NCI-H226 (cell line): ENCODE measurements at regions not wholly inside any gene's neighbourhood (a gene's known extent, or its start where the extent isn't known, plus 50 kb on each side); places are given as distances from the start of the nearest gene placed in this dataset.

Experiments used
- DNase-seq: peaks from one replicate; pipeline ENCODE4 v3.0.0-alpha.2; 2015

DNA sequence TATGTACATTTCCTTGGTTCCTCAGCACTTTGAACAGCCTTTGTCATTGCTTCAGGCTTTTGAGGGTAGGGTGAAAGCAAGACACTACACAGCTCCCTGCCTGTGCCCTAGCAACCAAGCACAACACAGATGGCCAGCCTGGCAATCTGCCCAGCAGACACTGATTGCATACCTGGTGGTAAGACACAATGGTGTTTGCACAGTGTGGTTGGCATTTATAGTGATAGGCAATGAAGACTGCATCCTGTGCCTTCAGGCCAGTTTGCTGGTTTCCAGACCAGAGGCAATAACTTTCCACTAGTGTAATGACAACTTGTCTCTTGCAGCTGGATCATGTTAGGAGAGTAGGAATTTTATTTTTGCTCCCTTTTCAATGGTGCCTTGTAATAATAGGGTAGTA, 144.5 kb upstream of the TNC start:
- DNase-seq = peak; percentile 99

DNA sequence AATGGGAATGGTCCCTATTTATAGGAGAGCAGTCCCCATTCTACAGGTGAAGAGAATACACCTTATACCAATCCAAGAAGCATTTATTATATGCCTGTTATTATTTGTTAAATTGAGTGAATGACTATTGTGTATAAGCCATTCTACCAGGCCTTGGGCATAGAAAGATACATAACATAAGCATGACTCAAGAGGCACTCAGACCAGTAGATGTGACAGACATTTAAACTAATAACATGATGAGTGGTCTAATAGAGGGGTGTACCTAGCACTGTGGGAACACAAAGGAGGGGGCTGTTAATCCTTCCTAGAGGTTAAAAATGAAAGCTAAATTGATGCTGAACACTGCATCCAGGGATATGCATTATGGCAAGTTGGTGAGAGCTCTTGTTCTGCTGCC, 145.0 kb upstream of the TNC start:
- peak; percentile 29 for DNase-seq

DNA sequence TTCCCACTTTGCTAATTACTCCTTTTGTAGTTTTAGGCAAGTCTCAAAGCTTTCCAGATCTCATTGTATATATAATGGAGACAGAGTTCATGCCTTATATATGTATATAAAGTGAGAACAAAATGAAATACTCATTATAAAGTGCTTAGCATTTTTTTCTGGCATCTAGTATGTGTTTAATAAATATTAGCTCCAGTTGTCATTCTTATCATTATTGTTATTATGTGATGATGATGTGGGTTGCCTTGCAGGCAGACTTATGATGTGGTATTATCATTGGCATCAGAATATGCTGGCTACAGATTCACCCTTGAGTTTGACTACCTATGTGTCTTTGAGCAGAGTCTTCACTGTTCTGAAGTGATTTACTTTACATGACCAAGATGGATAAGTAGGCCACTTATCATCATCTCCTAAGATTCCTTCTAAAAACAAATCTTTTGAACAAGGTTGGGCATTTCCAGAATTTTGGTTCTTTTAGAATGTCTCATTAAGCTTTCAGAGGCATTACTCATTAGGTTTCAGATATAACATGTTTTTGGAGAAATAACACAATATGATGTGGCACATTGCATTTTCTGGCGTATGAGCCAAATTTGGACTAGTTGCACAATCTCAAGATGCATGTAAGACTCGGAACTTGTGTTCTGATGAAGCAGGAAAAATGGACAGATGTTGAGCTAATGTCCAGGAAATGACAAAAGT, 145.6 kb upstream of the TNC start:
- peak; percentile 20 for DNase-seq

DNA sequence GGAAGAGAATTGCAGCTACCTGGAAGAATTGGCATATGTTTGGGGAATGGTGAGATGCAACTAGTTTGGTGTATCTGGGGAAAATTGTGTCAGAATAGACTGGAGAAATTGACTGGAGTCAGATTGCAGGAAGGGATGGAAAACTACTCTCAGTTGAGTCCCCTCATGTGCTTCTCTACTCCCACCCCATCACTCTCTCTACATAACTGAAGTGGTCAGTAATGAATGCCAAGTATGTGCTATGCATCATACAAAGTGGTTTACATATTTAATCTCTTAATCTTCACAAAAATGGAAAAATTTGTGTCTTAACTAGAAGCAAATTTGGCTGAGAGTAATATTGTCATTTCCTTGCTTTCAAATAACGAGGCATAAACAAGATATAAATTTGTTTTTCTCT, 146.4 kb upstream of the TNC start:
- peak; percentile 59 for DNase-seq

DNA sequence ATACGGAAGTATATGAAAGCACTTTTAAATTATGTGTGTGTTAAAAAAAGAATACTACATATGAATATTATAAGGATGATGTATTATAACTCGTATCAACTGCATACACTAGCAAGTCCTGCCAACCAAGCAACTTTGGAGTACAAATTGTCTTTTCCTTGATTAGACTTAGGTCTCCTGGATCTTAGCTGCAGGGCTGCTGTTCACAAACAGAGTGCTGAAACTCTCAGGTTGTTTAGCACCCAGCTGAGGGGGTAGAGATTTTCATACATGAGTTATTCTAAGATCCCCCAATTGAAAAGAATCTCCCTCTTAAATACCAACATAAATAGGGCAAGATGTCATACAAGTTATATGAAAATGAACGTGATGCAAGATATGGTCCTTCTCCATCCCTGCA, 149.8 kb upstream of the TNC start:
- no peak for DNase-seq

DNA sequence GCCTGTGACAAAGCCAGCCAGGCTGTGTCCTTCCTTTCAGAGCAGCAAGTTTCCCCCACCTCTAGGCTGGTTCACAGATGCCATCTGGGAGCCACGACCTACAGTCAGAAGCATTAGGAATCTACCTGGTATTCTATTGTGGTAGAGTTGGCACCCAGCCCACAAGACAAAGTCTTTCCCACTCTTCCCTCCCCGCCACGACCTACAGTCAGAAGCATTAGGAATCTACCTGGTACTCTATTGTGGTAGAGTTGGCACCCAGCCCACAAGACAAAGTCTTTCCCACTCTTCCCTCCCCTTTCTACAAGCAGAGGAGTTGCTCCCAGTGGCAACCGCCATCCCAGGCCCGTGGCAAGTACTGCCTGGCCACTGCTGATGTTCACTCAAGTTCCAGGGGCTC, 157.8 kb upstream of the TNC start:
- DNase-seq = no peak

DNA sequence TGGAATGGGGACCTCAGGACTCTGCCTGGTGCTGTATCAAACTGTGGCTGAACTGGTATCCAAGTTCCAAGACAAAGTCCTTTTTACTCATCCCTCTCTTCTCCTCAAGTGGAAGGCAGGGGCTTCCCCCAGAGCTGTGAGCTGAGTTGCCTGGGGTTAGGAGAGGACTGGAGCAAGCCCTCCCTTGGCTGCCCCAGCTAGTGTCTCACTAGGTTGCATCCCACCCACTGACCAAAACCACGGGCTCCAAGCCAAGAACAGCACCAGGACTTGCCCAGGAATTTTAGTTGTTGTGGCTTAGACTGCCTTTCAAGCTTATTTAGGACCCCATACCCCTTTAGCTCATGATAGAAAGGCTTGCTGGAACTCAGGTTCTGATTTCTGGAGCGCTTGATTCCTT, 158.7 kb upstream of the TNC start:
- peak; percentile 18 for DNase-seq

DNA sequence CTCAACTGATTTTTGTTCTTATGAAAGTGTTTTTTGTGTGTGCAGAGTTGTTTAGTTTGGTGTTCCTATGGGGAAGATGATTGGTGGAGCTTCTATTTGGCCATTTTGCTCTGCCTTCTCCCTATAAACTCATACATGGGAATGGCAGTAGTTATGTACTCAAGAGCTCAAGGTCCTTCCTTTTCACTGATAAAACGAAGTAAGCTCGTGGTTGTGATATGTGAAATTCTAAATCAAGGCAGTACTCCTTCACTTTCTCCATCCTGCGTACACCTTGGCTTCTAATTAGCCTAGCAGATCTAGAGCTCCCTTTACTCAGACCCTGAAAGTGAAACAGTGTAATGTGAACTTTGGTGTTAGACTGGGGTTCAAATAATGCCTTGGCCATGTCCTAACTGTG, 159.3 kb upstream of the TNC start:
- no peak for DNase-seq

DNA sequence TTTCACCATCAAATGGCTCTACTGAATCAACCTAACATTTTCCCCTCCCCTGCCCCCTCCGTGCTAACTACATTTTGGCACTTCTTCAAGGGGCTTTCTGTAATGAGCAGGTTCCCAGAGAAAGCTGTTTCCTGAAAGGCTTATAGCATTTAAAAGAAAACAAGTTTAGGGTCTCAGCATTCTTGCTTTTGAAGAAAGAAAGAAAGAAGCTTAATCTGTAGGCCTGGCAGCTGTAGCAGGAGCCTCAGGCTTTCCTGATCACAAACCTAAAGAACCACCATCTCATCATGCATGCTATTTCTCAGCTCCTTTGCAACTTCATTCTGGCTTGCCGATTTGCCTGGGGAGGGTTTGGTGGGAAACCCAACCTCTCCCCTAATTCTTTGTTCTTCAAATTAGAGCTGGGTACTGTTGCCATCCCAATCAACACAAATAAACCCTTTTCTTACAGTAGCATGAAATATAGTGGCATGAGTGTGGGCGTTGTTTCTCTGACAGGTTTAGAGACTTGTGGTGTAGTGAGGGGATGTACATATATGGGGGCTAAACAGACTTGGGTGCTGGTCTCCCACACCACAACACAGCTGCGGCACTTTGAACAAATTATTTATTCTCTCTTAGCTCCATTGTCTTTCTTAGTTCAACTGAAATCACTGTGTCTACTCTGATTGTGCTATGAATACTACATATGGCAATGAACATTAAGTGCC, 160.5 kb upstream of the TNC start:
- no peak for DNase-seq

DNA sequence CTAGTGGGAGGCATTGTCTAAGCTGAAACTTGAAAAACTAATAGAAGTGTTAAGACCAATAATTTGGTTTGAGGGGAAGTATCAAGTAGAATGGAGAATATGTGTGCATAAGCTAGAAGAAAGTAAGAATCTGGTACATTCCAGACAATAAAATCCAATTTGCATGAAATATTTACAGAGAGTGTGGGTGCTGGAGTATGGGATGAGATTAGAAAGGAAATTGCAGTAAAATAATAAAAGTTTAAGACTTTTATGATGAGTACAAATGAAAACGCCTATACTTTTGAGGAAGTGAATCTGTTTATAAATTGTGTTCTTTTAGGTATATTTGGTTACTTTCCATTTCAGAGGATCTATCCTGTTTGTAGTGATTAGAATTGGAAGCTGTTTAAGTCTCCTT, 165.4 kb upstream of the TNC start:
- DNase-seq = no peak

DNA sequence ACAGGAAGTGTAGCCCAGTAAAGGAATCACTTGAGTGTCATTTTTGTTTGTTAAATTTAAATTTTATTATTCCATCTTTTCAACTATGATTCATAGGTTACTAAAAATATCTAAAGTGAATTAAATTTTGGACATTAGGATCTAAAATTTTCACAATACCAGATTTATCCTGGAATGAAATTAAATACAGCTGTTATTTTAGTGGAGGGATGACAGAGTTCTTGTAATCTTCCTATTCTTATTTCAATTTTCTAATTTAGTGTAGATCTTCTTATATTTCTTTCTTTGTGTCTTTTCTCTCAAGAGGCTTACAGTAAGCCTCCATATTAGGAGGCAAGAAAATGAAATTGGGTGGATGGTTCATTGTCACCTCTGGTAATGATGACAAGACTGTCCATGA, 167.9 kb upstream of the TNC start:
- no peak for DNase-seq

DNA sequence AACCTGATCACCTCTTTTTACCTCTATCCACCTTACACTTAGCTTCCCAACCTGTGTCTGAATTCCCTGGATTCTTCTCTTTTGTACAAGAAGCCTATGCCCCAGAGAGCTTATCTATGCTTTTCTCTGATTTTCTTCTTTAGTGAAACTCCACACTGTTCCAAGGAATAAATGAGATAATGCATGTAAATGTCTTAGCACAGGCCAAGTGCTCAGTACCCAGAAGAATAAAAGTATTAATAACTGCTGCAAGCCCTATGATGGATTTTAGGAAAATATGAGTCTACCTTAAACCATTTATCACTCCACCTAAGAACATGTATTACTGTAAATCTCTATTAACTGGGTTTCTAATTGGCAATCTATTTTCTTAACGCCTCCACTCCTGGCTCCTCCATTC, 168.5 kb upstream of the TNC start:
- DNase-seq = no peak

DNA sequence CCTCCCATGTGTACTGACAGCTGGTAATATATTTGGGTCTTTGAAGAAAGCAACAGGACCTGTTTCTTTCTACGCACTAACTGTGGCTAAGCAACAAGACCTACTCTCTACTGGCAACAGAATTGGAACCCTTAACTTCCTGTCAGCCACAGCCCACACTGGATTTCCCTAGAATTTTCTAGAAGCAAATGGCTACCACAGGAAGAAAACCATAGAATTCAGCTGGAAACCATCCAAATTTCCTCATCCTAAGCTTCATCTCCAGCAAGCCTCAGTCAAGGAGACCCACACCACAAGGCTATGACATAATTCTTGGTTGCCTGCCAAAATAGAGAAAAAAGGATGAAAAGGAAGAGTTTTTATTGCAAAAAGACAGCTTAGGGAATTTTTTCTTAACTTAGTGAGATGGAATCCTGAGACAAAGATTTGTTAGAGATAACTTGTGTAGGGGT, 171.8 kb upstream of the TNC start:
- DNase-seq = peak; percentile 90

DNA sequence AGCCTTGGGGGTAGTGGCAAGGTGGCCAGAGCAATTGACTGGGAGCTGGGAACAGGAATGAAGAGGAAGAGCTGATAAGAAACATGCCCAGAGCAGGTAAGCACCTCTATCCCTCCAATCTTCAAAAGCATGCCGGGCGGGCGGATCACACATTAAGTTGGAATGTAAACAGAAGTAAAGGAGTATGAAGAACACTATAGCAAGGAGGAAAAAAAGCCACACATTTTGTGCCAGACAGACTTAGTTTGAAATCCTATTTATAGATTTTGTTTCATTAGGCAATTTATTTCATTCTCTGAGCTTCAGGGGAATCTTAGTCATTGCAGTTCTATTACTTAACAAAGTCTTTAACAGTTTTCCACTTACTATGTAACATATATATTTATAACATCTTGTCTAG, 173.9 kb upstream of the TNC start:
- peak; percentile 76 for DNase-seq

DNA sequence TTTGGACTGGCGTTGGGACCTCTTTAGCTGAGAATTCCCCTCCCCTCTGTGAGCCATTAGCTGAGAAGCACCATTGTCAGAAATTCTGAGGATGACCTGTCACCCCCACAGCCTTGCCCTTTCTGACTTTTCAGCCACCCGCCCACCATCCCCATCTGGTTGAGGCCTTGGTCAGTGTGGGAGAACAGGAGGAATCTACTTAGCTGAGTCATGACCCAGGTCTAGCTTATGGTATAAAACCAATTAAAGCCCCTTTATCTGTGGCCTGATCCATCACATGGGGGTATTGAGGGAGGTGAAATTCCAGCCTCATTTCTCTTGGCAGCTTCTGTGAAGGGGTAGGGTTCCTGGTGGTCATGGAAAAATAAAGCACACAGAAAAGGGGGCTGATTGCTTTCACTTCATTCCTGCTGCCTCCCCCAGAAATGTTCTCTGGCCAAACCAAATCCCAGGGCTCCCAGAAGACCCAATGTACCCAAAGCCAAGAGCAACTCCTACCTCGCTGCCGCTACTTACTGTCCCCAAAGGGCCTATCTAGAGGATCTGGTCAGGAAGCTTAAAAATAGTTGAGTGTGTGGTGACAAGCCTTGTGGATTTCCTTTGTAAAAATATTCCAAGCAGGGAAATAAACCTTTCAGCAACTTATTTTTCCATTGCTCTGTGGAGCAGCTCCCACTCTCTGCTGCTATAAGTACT, 174.8 kb upstream of the TNC start:
- peak; percentile 39 for DNase-seq

DNA sequence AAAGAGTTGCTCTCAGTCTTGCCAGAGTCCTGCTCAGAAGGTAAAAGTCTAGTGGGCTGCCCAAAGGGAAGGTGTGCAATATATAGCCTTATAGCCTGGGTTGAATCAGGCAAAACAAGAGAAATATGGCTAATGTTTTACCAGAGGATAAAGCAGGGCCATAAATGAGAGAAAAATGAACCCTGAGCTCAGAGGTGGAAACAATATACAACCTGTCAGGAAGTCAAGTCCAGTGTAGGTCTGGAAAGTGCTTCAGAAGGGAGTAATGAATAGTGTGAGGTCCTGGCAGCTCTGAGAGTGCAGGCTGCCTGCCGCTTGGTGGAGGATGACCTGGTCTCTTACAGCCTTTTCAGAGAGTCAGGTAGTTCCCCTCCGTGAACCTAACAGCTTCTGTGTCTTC, 177.8 kb upstream of the TNC start:
- no peak for DNase-seq

DNA sequence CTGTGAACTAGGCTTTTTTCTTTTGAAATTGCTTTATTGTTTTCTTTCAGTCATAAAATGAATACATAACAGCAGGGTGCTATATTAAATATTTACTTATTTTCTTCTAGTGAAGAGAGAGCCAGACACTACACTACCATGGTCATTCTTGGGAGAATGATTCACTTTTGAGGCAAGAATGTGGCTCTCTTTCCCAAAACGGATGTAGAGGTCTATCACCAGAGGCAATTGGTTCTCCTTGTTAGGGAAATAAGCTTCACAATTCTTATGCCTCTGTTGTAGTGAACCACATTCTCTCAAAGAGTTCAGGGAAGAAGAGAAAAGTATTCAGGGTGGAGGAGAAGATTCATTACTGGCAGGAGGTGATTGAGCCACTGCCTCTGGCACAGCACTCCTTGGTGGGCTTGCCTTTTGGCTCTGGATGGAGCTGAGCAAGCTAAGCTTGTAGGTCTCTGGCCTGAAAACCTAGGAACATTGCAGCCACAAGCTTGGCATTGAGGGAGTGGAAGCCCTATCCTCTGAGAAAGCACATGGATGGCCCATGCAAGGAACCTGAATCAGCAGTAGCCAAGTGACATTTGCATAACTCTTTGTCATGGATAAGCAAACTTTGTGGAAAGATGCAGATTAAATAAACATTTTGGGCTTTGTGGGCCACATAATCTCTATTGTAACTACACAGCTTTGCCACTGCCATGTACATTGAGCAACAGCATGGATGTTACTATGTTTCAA, 179.0 kb upstream of the TNC start:
- no peak for DNase-seq

DNA sequence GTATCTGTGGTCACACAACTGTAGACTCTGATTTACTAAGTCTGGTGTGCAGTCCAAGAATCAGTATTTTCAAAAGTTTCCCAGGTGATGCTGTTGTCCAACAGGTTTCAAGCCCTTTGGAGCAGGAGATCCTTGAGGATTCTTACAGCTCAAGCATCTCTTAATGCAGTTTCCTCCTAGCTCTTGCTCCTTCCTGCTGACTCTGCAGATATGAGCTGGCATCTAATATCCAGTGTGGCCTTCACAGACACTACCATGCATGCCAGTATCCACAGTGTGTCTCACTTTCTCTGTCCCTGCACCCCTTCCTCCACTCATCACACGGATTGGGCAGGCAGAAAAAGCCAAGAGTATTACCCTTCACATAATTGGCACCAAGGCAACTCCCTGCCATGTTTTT, 182.2 kb upstream of the TNC start:
- DNase-seq = no peak

DNA sequence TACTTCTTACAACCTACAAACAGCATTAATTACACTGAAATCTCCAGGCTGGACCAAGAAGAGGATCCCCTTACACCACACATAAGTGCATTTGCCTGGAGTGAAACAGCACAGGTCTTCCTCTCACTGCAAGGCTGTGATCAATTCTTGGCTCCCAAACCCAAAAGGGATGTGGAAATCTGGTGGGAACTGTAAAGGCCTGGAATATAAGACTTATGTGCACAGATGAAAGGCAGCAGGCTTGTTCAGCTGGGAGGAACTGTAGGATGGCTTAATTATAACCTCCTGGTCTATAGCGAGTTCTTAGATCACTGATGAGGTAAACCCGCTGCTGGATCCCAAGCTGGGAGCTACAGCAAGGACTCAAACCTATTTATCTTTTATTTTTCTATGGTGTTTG, 182.9 kb upstream of the TNC start:
- no peak for DNase-seq

DNA sequence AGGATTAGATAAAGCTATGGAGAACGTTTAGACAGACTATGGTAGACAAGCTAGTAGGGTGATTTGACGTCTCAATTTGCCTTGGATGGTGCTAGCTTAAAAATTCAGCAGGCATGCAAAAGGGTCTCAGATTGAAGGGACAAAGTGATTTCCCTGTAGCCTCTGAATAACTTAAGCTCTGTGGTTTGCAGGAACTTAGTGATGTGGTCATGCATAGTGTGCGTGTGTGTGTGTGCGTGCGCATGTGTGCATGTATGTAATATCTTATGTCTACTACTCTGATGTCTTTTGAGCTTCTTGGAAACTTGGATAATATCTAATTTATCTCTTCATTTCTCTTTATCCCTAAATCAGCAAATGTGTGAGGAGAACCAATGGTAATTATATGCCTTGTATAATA, 183.6 kb upstream of the TNC start:
- DNase-seq = no peak

DNA sequence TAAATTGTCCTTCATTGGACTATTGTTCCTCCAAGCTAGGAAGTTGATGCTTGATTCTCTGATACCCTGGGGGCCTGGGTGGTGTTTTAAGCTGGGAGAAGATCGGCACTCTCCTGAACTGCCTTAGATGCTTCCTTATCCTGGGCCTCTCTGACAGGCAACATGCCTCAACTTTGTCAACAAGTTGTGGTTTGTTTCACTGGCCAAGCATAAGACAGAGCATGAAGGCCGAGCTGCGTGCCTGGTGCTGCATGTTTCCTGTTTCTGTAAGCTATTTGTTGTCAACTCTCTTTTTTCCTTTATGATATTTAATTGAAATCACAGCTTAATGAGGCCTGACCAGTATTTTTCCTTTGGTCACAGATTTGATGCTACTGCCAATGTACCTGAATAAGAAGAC, 187.6 kb upstream of the TNC start:
- no peak for DNase-seq

DNA sequence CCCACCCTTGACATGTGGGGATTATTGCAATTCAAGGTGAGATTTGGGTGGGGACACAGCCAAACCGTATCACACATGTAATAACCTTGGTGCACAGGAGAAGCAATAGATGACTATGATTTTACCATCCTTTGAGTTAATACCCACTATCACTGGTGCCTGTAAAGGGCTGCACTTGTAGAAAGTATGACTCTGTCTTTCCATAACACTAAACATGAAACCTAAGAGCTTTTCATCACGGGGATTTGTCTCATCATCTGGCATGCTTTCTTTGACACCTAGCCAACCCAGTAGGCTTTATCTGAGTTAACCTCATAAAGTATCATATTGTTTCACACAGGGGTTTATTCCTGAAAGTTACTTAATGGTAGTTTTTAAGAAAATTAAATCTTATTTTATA, 188.9 kb upstream of the TNC start:
- no peak for DNase-seq

DNA sequence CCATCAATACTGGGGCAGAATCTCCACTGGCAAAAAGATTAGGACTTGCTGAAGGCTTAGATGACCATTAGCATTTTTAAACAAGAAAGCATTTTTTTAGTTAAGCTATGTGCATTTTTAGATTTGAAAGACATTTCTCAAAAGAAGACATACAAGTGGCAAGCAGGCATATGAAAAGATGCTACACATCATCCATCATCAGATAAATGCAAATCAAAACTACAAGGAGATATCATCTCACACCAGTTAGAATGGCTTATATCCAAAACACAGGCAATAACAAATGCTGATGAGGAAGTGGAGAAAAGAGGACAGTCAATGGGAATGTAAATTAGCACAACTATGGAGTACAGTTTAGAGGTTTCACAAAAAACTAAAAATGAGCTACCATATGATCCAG, 195.6 kb upstream of the TNC start:
- DNase-seq = no peak

DNA sequence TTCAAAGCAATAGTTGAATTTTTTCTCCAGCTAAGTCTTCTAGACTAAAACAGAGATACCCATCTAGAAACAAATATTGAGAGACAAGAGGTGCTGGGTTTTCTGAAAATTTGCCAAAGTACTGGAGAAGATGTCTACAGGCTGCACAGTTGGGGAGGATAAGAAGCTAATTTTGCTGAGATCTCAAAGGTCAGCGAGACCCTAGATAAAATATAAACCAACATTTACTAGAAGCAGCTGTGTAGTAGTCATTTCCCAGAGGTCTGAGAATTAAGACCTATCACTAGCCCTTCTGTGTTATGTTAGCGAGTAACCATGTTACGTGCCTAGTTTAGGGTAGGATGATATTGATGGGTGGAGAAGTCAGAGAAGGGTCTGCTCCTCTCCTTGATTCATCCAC, 208.5 kb upstream of the TNC start:
- no peak for DNase-seq
